ENCODE measurements at regions not wholly inside any gene's neighbourhood (a gene's known extent, or its start where the extent isn't known, plus 50 kb on each side); places are given as distances from the start of the nearest gene placed in this dataset.

DNA sequence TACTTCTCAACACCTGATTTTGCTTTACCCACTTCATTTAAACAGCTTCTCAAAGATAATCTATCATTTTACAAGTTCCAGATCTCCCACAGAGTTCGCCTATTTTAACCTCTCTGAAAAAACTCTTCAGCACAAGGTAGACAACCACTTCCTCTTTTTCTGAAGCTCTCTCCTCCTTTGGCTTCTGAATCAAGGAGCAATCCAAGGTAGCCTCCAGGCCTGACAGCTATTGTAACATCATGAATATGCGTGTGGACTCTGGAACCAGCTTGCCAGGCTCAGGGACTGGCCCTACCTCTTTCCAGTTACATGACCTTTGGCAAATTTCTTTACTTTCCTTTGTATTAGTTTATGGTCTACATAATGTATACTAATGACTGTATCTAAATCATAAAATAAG is 405.9 kb upstream of the ZNF385D start:
- TF ChIP-seq ESRRG (CRISPR knock-in tag; IDR thresholded peaks at IDR 0.05) (no peak), ZC3H10 (CRISPR knock-in tag; IDR thresholded peaks at IDR 0.05) (no peak), ZNF70 (CRISPR knock-in tag; IDR thresholded peaks at IDR 0.05) (no peak), ZNF565 (CRISPR knock-in tag; conservative IDR thresholded peaks at IDR 0.05; ENCODE audit: low read depth) (no peak), BACH2 (CRISPR knock-in tag; IDR thresholded peaks at IDR 0.05; ENCODE audit: borderline replicate concordance) (no peak), ZFP3 (CRISPR knock-in tag; IDR thresholded peaks at IDR 0.05) (no peak), PPARA (CRISPR knock-in tag; IDR thresholded peaks at IDR 0.05; ENCODE audit: borderline replicate concordance) (no peak), ZFP30 (CRISPR knock-in tag; IDR thresholded peaks at IDR 0.05) (no peak), SNAI2 (CRISPR knock-in tag; IDR thresholded peaks at IDR 0.05) (no peak), GLIS3 (CRISPR knock-in tag; IDR thresholded peaks at IDR 0.05) (no peak)
- TF ChIP-seq, protein P1, sequence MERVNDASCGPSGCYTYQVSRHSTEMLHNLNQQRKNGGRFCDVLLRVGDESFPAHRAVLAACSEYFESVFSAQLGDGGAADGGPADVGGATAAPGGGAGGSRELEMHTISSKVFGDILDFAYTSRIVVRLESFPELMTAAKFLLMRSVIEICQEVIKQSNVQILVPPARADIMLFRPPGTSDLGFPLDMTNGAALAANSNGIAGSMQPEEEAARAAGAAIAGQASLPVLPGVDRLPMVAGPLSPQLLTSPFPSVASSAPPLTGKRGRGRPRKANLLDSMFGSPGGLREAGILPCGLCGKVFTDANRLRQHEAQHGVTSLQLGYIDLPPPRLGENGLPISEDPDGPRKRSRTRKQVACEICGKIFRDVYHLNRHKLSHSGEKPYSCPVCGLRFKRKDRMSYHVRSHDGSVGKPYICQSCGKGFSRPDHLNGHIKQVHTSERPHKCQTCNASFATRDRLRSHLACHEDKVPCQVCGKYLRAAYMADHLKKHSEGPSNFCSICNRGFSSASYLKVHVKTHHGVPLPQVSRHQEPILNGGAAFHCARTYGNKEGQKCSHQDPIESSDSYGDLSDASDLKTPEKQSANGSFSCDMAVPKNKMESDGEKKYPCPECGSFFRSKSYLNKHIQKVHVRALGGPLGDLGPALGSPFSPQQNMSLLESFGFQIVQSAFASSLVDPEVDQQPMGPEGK (CRISPR knock-in tag; IDR thresholded peaks at IDR 0.05; ENCODE audit: borderline replicate concordance): no peak

Data from SK-N-SH treated with all-trans-retinoic acid at 6 μM for 48 hours (cell line).